Hepatic stellate cell (primary cell): ENCODE measurements at regions not wholly inside any gene's neighbourhood (a gene's known extent, or its start where the extent isn't known, plus 50 kb on each side); places are given as distances from the start of the nearest gene placed in this dataset.
"Not testable (repeated sequence)": the region's sequence is repeated elsewhere in the genome, so short reads cannot be mapped to it uniquely, and the experiment has no call there.

Experiments used
- DNase-seq: peaks from one replicate; pipeline ENCODE4 v3.0.0; 2011; ENCODE audit warnings: low spot score

- DNase-seq, result not testable (repeated sequence)
Measured at GRCh38 chr9:85077146-85077545, 407.6 kb downstream of the NTRK2 start.
